ENCODE measurements at regions not wholly inside any gene's neighbourhood (a gene's known extent, or its start where the extent isn't known, plus 50 kb on each side); places are given as distances from the start of the nearest gene placed in this dataset.

GRCh38 chr3:168289471-168290008 lies 193.8 kb upstream of the GOLIM4 start:
- H3K36me3 ChIP-seq (ENCODE audit: control insufficient read depth, insufficient read depth, low read length) = no peaks in the 10 kb centered on the region
- no peaks in the 10 kb centered on the region for H3K4me1 ChIP-seq (ENCODE audit: control insufficient read depth, insufficient read depth, low read length, poor library complexity, severe bottlenecking)
- WGBS, 2 experiments (ENCODE audit: insufficient coverage in 2 of 2) = 65 to 100% methylated on average over 3 of the region's 4 CpGs
- H3K4me3 ChIP-seq (ENCODE audit: extremely low read depth, insufficient read depth, low read length, poor library complexity, severe bottlenecking) = no peak overlapping the region
- H3K9me3 ChIP-seq (ENCODE audit: control insufficient read depth, low read length) = no peaks in the 10 kb centered on the region
- H3K27ac ChIP-seq (ENCODE audit: low read depth, low read length, severe bottlenecking) = no peak overlapping the region

- WGBS, 2 experiments (ENCODE audit: insufficient coverage in 2 of 2) = 65% methylated on average over 3 of the region's 5 CpGs; no CpG with 5 or more reads in 1 of the 2 experiments
- H3K27ac ChIP-seq (ENCODE audit: low read depth, low read length, severe bottlenecking) = no peak overlapping the region
- no peak overlapping the region for H3K4me3 ChIP-seq (ENCODE audit: extremely low read depth, insufficient read depth, low read length, poor library complexity, severe bottlenecking)
- no peaks in the 10 kb centered on the region for H3K36me3 ChIP-seq (ENCODE audit: control insufficient read depth, insufficient read depth, low read length)
- no peaks in the 10 kb centered on the region for H3K4me1 ChIP-seq (ENCODE audit: control insufficient read depth, insufficient read depth, low read length, poor library complexity, severe bottlenecking)
- H3K9me3 ChIP-seq (ENCODE audit: control insufficient read depth, low read length) = no peaks in the 10 kb centered on the region
Observed at GRCh38 chr3:168288511-168289401, 193.0 kb upstream of the GOLIM4 start.

GRCh38 chr3:168285506-168285905 lies 189.8 kb upstream of the GOLIM4 start:
- 100% methylated on average over 1 of the region's 2 CpGs; no CpG with 5 or more reads in 1 of the 2 experiments for WGBS, 2 experiments (ENCODE audit: insufficient coverage in 2 of 2)
- Histone ChIP-seq H3K27ac (ENCODE audit: low read depth, low read length, severe bottlenecking) (no peak overlapping the region), H3K9me3 (ENCODE audit: control insufficient read depth, low read length) (no peaks in the 10 kb centered on the region), H3K4me1 (ENCODE audit: control insufficient read depth, insufficient read depth, low read length, poor library complexity, severe bottlenecking) (no peaks in the 10 kb centered on the region), H3K36me3 (ENCODE audit: control insufficient read depth, insufficient read depth, low read length) (no peaks in the 10 kb centered on the region), H3K4me3 (ENCODE audit: extremely low read depth, insufficient read depth, low read length, poor library complexity, severe bottlenecking) (no peak overlapping the region)

GRCh38 chr3:168284728-168285127 lies 189.0 kb upstream of the GOLIM4 start:
- no peak overlapping the region for H3K27ac ChIP-seq (ENCODE audit: low read depth, low read length, severe bottlenecking)
- 87 to 100% methylated on average over 3 to 4 of the region's 5 CpGs for WGBS, 2 experiments (ENCODE audit: insufficient coverage in 2 of 2)
- no peaks in the 10 kb centered on the region for H3K9me3 ChIP-seq (ENCODE audit: control insufficient read depth, low read length)
- no peak overlapping the region for H3K4me3 ChIP-seq (ENCODE audit: extremely low read depth, insufficient read depth, low read length, poor library complexity, severe bottlenecking)
- no peaks in the 10 kb centered on the region for H3K36me3 ChIP-seq (ENCODE audit: control insufficient read depth, insufficient read depth, low read length)
- H3K4me1 ChIP-seq (ENCODE audit: control insufficient read depth, insufficient read depth, low read length, poor library complexity, severe bottlenecking) = no peaks in the 10 kb centered on the region

GRCh38 chr3:168275662-168276061 lies 179.9 kb upstream of the GOLIM4 start:
- Histone ChIP-seq H3K36me3 (ENCODE audit: control insufficient read depth, insufficient read depth, low read length) (no peaks in the 10 kb centered on the region), H3K27ac (ENCODE audit: low read depth, low read length, severe bottlenecking) (no peak overlapping the region), H3K9me3 (ENCODE audit: control insufficient read depth, low read length) (no peaks in the 10 kb centered on the region), H3K4me3 (ENCODE audit: extremely low read depth, insufficient read depth, low read length, poor library complexity, severe bottlenecking) (no peak overlapping the region), H3K4me1 (ENCODE audit: control insufficient read depth, insufficient read depth, low read length, poor library complexity, severe bottlenecking) (peaks cover 7% of the 10 kb centered on the region)
- 33 to 71% methylated on average over 1 of the region's 3 CpGs for WGBS, 2 experiments (ENCODE audit: insufficient coverage in 2 of 2)

GRCh38 chr3:168273917-168274316 lies 178.2 kb upstream of the GOLIM4 start:
- Histone ChIP-seq H3K27ac (ENCODE audit: low read depth, low read length, severe bottlenecking) (no peak overlapping the region), H3K36me3 (ENCODE audit: control insufficient read depth, insufficient read depth, low read length) (no peaks in the 10 kb centered on the region), H3K4me1 (ENCODE audit: control insufficient read depth, insufficient read depth, low read length, poor library complexity, severe bottlenecking) (peaks cover 7% of the 10 kb centered on the region), H3K4me3 (ENCODE audit: extremely low read depth, insufficient read depth, low read length, poor library complexity, severe bottlenecking) (no peak overlapping the region), H3K9me3 (ENCODE audit: control insufficient read depth, low read length) (no peaks in the 10 kb centered on the region)
- 83 to 100% methylated on average over 1 of the region's 2 CpGs for WGBS, 2 experiments (ENCODE audit: insufficient coverage in 2 of 2)

- no peaks in the 10 kb centered on the region for H3K9me3 ChIP-seq (ENCODE audit: control insufficient read depth, low read length)
- no peaks in the 10 kb centered on the region for H3K36me3 ChIP-seq (ENCODE audit: control insufficient read depth, insufficient read depth, low read length)
- no peak overlapping the region for H3K27ac ChIP-seq (ENCODE audit: low read depth, low read length, severe bottlenecking)
- H3K4me1 ChIP-seq (ENCODE audit: control insufficient read depth, insufficient read depth, low read length, poor library complexity, severe bottlenecking) = peaks cover 7% of the 10 kb centered on the region
- no peak overlapping the region for H3K4me3 ChIP-seq (ENCODE audit: extremely low read depth, insufficient read depth, low read length, poor library complexity, severe bottlenecking)
- 100% methylated on average over 2 of the region's 2 CpGs for WGBS, 2 experiments (ENCODE audit: insufficient coverage in 2 of 2)
Observed at GRCh38 chr3:168273036-168273435, 177.3 kb upstream of the GOLIM4 start.

GRCh38 chr3:168272343-168272985 lies 176.7 kb upstream of the GOLIM4 start:
- Histone ChIP-seq H3K36me3 (ENCODE audit: control insufficient read depth, insufficient read depth, low read length) (no peaks in the 10 kb centered on the region), H3K27ac (ENCODE audit: low read depth, low read length, severe bottlenecking) (peak overlapping the region; percentile 74), H3K4me3 (ENCODE audit: extremely low read depth, insufficient read depth, low read length, poor library complexity, severe bottlenecking) (no peak overlapping the region), H3K4me1 (ENCODE audit: control insufficient read depth, insufficient read depth, low read length, poor library complexity, severe bottlenecking) (peaks cover 7% of the 10 kb centered on the region), H3K9me3 (ENCODE audit: control insufficient read depth, low read length) (no peaks in the 10 kb centered on the region)
- WGBS, 2 experiments (ENCODE audit: insufficient coverage in 2 of 2) = 25 to 43% methylated on average over 1 of the region's 1 CpG

- Histone ChIP-seq H3K36me3 (ENCODE audit: control insufficient read depth, insufficient read depth, low read length) (no peaks in the 10 kb centered on the region), H3K4me1 (ENCODE audit: control insufficient read depth, insufficient read depth, low read length, poor library complexity, severe bottlenecking) (peaks cover 7% of the 10 kb centered on the region), H3K27ac (ENCODE audit: low read depth, low read length, severe bottlenecking) (peak overlapping the region; percentile 74), H3K4me3 (ENCODE audit: extremely low read depth, insufficient read depth, low read length, poor library complexity, severe bottlenecking) (no peak overlapping the region), H3K9me3 (ENCODE audit: control insufficient read depth, low read length) (no peaks in the 10 kb centered on the region)
- WGBS, 2 experiments (ENCODE audit: insufficient coverage in 2 of 2) = no CpG with 5 or more reads among the region's 2 CpGs
Observed at GRCh38 chr3:168271932-168272331, 176.2 kb upstream of the GOLIM4 start.

GRCh38 chr3:168269001-168269400 lies 173.3 kb upstream of the GOLIM4 start:
- Histone ChIP-seq H3K36me3 (ENCODE audit: control insufficient read depth, insufficient read depth, low read length) (no peaks in the 10 kb centered on the region), H3K27ac (ENCODE audit: low read depth, low read length, severe bottlenecking) (no peak overlapping the region), H3K9me3 (ENCODE audit: control insufficient read depth, low read length) (no peaks in the 10 kb centered on the region), H3K4me3 (ENCODE audit: extremely low read depth, insufficient read depth, low read length, poor library complexity, severe bottlenecking) (no peak overlapping the region), H3K4me1 (ENCODE audit: control insufficient read depth, insufficient read depth, low read length, poor library complexity, severe bottlenecking) (peaks cover 7% of the 10 kb centered on the region)
- no CpG with 5 or more reads among the region's 1 CpG for WGBS, 2 experiments (ENCODE audit: insufficient coverage in 2 of 2)

Data from mesodermal cell (in vitro differentiated cells).